ENCODE measurements at regions not wholly inside any gene's neighbourhood (a gene's known extent, or its start where the extent isn't known, plus 50 kb on each side); places are given as distances from the start of the nearest gene placed in this dataset.

DNA sequence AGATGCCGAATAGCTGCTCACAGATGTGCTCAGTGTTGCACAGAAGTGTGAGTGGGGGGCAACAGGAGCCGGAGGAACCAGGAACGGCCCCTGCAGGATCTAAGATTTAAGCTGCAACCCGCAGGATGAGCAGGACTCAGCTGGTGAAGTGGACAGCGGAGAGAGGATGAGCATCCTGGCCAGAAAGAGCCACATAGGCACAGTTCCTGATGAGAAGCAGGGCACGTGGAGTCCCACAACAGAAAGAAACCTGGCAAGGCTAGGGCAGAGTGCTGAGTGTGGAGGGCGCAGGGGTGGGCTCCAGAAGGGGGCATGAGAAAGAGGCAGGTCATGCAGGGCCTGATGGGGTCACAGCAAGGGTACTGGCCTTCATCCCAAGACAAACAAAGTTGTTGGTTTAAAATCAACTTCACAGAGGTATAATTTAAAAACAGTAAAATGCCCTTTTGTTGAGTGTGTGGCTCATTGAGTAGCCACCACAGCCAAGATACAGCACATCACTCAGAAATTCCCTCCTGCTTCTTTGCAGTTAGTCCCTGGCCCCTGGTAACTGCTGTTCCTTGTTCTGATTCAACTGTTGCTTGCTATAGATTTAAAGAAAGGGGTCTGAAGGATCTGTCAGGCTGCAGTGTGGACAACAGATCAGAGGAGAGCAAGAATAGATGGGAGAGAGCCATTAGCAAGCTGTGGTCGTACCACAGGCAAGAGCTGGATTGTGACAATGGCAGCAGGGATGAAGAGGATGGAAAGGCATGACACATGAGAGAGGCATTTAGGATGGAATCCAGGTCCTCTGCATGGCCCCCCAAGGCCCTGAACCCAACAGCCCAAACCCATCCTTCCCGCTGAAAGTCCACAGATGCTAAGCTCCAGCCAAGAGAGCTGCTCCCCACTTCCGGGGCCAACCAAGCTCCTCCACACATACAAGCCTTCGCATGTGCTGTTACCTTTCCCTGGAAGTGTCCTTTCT lies 53.1 kb upstream of the OSBPL3 start:
- ATAC-seq (ENCODE audit: insufficient number of reproducible peaks, low FRiP score, low read depth) (no peak), DNase-seq (ENCODE audit: low spot score) (no peak)
- Histone ChIP-seq H3K27ac (no peak overlapping the region), H3K9me3 (no peaks in the 10 kb centered on the region), H3K4me3 (no peak overlapping the region), H3K36me3 (no peaks in the 10 kb centered on the region), H3K27me3 (replicated peaks; ENCODE audit: insufficient read depth) (no peaks in the 10 kb centered on the region), H3K4me1 (ENCODE audit: control insufficient read depth in 1 of 2, low read depth in 2 of 2) (no peaks in the 10 kb centered on the region)
- TF ChIP-seq, protein P1, sequence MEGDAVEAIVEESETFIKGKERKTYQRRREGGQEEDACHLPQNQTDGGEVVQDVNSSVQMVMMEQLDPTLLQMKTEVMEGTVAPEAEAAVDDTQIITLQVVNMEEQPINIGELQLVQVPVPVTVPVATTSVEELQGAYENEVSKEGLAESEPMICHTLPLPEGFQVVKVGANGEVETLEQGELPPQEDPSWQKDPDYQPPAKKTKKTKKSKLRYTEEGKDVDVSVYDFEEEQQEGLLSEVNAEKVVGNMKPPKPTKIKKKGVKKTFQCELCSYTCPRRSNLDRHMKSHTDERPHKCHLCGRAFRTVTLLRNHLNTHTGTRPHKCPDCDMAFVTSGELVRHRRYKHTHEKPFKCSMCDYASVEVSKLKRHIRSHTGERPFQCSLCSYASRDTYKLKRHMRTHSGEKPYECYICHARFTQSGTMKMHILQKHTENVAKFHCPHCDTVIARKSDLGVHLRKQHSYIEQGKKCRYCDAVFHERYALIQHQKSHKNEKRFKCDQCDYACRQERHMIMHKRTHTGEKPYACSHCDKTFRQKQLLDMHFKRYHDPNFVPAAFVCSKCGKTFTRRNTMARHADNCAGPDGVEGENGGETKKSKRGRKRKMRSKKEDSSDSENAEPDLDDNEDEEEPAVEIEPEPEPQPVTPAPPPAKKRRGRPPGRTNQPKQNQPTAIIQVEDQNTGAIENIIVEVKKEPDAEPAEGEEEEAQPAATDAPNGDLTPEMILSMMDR (IDR thresholded peaks at IDR 0.05): no peak

DNA sequence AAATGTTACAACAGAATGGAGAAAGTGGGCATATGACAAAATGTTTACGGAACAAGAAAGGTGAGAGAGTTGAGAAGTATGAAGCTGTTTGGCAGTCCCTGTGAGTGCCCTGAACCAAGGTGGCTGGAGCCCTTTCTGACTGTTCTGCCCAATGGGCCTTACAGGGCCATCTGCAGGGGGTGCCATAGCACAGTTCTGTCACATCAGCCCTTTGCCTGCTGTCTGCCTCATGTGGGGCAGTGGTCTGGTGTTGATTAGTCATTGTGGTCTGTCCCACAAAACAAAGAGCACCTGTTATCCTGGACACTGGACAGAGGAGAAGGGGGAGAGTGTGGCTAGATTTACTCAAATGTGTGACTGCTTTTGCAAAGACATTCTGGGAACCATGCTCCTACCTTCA lies 51.5 kb upstream of the OSBPL3 start:
- TF ChIP-seq, protein P1 (IDR thresholded peaks at IDR 0.05): no peak
- Histone ChIP-seq H3K9me3 (no peaks in the 10 kb centered on the region), H3K4me3 (no peak overlapping the region), H3K36me3 (no peaks in the 10 kb centered on the region), H3K27ac (no peak overlapping the region), H3K27me3 (replicated peaks; ENCODE audit: insufficient read depth) (no peaks in the 10 kb centered on the region), H3K4me1 (ENCODE audit: control insufficient read depth in 1 of 2, low read depth in 2 of 2) (no peaks in the 10 kb centered on the region)
- no peak for ATAC-seq (ENCODE audit: insufficient number of reproducible peaks, low FRiP score, low read depth)
- no peak for DNase-seq (ENCODE audit: low spot score)

DNA sequence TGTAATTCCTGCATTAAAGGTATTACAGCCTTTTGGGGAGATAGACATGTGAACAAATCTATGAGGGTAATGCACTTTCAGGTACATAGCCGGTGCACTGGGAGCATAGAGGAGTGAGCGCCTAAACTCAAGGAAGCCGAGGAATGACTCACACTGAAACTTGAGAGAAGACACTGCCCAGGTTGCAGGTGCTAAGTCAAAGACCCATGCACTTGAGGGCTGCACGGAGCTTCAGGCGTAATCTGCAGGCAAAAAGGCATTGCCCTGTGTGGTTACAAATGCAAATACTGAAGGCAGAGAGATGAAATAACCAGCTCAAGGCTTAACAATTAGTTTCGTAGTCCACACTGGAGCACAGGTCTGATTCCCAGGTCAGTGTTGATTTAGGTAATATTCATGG lies 51.0 kb upstream of the OSBPL3 start:
- no peak overlapping the region for H3K4me3 ChIP-seq
- no peak for ATAC-seq (ENCODE audit: insufficient number of reproducible peaks, low FRiP score, low read depth)
- TF ChIP-seq, protein P1 (IDR thresholded peaks at IDR 0.05): no peak

More for the DNA sequence above, 51.0 kb upstream of the OSBPL3 start:
- Histone ChIP-seq H3K36me3 (no peaks in the 10 kb centered on the region), H3K27ac (no peak overlapping the region), H3K27me3 (replicated peaks; ENCODE audit: insufficient read depth) (no peaks in the 10 kb centered on the region), H3K9me3 (no peaks in the 10 kb centered on the region), H3K4me1 (ENCODE audit: control insufficient read depth in 1 of 2, low read depth in 2 of 2) (no peaks in the 10 kb centered on the region)
- DNase-seq (ENCODE audit: low spot score): no peak

Data from thoracic aorta (tissue), 2 donors.